IgD-negative memory B cell (primary cell): ENCODE measurements at regions not wholly inside any gene's neighbourhood (a gene's known extent, or its start where the extent isn't known, plus 50 kb on each side); places are given as distances from the start of the nearest gene placed in this dataset.

Source experiments
- H3K27ac Mint-ChIP-seq, 3 donors: one replicate each; pipeline ENCODE4 v1.8.0; 2020 to 2022; ENCODE audit warnings: mild to moderate bottlenecking in 3 of 3, mixed read lengths in 3 of 3, moderate library complexity in 1 of 3
- H3K27me3 Mint-ChIP-seq: one replicate; pipeline ENCODE4 v1.8.0; 2021; ENCODE audit warnings: mixed read lengths
- H3K36me3 Mint-ChIP-seq: one replicate; pipeline ENCODE4 v1.8.0; 2020; ENCODE audit warnings: mild to moderate bottlenecking, mixed read lengths
- H3K4me1 Mint-ChIP-seq, 3 donors: one replicate each; pipeline ENCODE4 v1.8.0; 2020 to 2022; ENCODE audit warnings: mixed read lengths in 3 of 3, mild to moderate bottlenecking in 1 of 3
- H3K4me3 Mint-ChIP-seq, 4 donors: one replicate each; pipeline ENCODE4 v1.8.0; 2020 to 2022; ENCODE audit warnings: mild to moderate bottlenecking in 4 of 4, mixed read lengths in 4 of 4, moderate library complexity in 3 of 4
- H3K9me3 Mint-ChIP-seq, 3 donors: one replicate each; pipeline ENCODE4 v1.8.0; 2020 to 2021; ENCODE audit warnings: mixed read lengths in 3 of 3, mild to moderate bottlenecking in 1 of 3

GRCh38 chr21:33985117-33986050 is 69.8 kb upstream of the ATP5PO start:
- H3K36me3 Mint-ChIP-seq: no peaks in the 10 kb centered on the region
- peaks cover 0 to 3% (median 0%) of the 10 kb centered on the region in 3 donors for H3K4me1 Mint-ChIP-seq
- no peak overlapping the region for H3K4me3 Mint-ChIP-seq
- H3K9me3 Mint-ChIP-seq: no peaks in the 10 kb centered on the region
- no peaks in the 10 kb centered on the region for H3K27me3 Mint-ChIP-seq
- H3K27ac Mint-ChIP-seq: no peak overlapping the region

DNA sequence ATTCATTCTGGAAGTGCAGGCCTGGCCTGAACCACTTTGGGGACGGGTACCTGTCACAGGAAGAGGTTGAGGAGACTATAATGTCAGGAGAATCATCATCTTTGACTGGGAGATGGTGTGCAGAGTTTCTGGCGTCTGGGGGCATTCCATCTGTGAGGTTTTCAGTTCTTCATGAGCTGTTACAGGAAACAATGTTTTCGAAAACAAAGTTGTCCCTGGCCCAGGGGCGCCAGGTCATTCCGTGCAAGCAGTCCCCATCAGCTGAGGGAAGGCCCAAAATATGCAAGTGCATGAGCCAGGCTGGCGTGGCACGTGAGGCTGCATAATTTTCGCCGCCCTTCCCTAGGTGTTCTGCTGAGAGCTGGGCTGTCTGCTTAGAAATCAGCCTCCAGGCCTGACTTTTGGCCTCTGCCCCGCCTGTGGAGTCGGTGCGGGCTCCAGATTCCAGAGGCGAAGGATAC is 68.4 kb upstream of the ATP5PO start:
- Mint-ChIP-seq H3K27me3 (peaks cover under 1% of the 10 kb centered on the region), H3K9me3 (no peaks in the 10 kb centered on the region), H3K4me1 (peaks cover 0 to 3% (median 0%) of the 10 kb centered on the region in 3 donors), H3K4me3 (no peak overlapping the region), H3K27ac (no peak overlapping the region), H3K36me3 (no peaks in the 10 kb centered on the region)

GRCh38 chr21:33981391-33982101 is 65.9 kb upstream of the ATP5PO start:
- H3K4me1 Mint-ChIP-seq: peaks cover 9 to 14% (median 14%) of the 10 kb centered on the region in 3 donors
- no peaks in the 10 kb centered on the region for H3K36me3 Mint-ChIP-seq
- no peaks in the 10 kb centered on the region for H3K9me3 Mint-ChIP-seq
- H3K4me3 Mint-ChIP-seq: no peak overlapping the region
- H3K27me3 Mint-ChIP-seq: peaks cover 1% of the 10 kb centered on the region
- H3K27ac Mint-ChIP-seq: no peak overlapping the region

DNA sequence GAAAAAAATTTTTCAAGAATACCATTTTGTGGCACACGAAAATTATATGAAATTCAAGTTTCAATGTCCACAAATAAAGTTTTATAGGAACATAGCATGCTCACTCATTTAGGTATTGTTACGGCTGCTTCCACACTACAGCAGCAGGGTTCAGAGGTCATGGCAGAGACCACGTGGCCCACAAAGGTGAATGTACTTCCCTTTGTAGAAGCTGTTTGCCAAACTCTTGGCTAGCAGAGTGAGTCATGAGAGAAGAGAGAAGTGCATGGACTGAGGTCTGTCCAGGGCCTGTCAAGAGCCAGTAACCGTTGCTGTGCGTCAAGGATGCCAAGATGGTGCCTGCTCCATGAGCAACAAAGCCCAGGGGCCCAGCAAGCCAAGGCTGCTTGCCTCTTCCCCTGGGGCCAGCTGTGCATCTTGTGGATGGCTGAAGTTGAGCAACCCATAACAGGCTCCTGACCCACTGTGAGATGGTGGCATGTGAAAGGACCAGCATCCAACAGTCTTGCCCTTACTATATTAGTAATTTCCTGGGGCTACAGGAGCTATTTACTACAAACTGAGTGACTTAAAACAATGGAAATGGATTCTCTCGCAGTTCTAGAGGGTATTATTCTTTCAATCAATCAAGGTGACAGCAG is 64.8 kb upstream of the ATP5PO start:
- H3K27ac Mint-ChIP-seq: no peak overlapping the region

DNA sequence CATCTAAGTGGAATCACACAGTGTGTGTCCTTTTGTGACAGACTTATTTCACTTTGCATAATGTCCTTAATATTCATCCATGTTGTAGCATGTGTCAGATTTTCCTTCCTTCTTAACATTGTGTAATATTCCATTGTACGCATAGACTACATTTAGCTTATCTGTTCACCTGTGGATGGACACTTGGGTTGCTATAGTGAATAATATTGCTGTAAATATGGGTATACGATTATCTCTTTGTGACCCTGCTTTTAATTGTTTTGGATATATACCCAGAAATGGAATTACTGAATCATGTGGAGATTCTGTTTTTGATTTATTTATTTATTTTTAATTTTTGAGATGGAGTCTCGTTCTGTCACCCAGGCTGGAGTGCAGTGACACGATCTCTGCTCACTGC is 63.0 kb upstream of the ATP5PO start:
- peak overlapping the region in 1 of 3 donors; percentile 42 for H3K27ac Mint-ChIP-seq
- peak overlapping the region in 1 of 4 donors; percentile 4 for H3K4me3 Mint-ChIP-seq
- H3K4me1 Mint-ChIP-seq: peaks cover 25 to 30% (median 29%) of the 10 kb centered on the region in 3 donors
- H3K27me3 Mint-ChIP-seq: peaks cover 1% of the 10 kb centered on the region
- H3K36me3 Mint-ChIP-seq: peaks cover 2% of the 10 kb centered on the region
- H3K9me3 Mint-ChIP-seq: no peaks in the 10 kb centered on the region

More for the DNA sequence above, 64.8 kb upstream of the ATP5PO start:
- Mint-ChIP-seq H3K27me3 (peaks cover 1% of the 10 kb centered on the region), H3K4me3 (no peak overlapping the region), H3K9me3 (no peaks in the 10 kb centered on the region), H3K36me3 (no peaks in the 10 kb centered on the region), H3K4me1 (peaks cover 20 to 26% (median 25%) of the 10 kb centered on the region in 3 donors)

DNA sequence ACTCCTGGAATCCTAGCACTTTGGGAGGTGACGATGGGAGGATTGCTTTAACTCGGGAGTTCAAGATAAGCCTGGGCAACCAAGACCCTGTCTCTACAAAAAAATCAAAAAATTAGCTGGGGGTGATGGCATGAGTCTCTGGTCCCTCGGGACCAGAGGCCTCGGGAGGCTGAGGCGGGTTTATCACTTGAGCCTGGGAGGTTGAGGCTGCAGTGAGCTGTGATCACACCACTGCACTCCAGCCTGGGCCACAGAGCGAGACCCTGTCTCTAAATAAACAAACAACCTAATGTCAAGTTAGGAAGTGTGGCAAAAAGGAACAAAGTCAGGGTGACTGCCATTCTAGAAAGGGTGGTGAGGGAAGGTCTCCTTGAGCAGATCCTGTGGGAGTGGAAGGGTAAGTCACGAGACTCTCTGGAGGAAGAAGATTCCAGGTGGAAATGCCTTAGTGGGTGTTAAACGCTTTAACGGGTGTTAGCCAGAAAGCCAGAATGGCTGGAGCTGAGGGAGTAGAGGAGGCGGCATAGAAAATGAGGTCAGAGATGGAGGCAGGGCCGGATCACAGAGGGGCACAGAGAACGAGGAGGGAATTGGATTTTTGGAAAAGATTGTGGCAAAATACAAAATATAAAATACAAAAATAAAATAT is 62.2 kb upstream of the ATP5PO start:
- H3K27ac Mint-ChIP-seq: peak overlapping the region in 1 of 3 donors; percentile 96
- no peaks in the 10 kb centered on the region for H3K9me3 Mint-ChIP-seq
- peaks cover 1% of the 10 kb centered on the region for H3K27me3 Mint-ChIP-seq
- H3K36me3 Mint-ChIP-seq: peaks cover 2% of the 10 kb centered on the region
- peak overlapping the region in 1 of 4 donors; percentile 27 for H3K4me3 Mint-ChIP-seq
- H3K4me1 Mint-ChIP-seq: peaks cover 25 to 30% (median 29%) of the 10 kb centered on the region in 3 donors

- Mint-ChIP-seq H3K4me3 (peak overlapping the region in 2 of 4 donors; percentile 84 to 88), H3K4me1 (peaks cover 25 to 30% (median 29%) of the 10 kb centered on the region in 3 donors), H3K27ac (peak overlapping the region in 1 of 3 donors; percentile 96)
Observed at GRCh38 chr21:33977017-33977720, 61.6 kb upstream of the ATP5PO start.

DNA sequence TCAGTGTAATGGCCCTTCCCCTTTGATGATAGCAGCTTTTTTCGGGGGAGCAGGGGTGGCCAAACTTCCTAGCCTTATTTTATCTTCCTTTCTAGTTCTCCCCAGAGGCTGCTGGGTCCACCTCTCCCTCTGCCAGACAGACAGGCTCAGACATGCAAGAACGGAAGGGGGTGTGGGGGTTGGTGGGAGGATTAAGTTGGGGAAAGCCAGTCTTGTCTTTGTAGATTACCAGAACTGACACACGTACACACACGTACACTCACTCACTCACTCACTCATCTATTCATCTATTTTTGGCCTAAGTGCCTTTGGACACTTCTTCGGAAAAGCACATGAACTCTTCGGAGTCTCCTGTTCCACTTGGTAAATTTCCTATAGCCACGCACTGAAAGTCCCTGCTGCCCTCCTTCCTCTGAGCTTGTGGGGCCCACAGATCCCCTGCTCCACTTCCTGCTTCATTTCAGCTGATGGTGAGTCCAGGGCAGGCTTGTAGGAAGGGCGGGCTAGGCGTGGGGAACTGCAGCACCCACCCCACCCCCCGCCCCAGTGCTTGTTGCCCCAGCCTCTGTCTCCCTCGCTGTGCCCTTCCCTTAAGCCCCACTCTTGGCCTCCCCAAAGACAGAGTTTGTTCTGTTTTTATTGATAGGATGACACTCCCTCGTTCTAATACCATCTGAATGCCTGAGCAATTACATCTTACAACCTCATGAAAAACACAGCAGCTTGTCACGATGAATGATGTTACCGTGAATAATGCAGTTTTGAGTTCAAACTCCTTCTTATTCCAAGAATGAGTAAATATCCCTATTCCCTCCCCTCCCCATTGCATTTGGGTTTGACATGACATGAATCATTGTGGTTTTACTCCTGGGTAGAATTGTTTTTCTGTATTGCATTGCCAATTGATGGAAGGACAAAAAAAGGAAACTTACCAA is 60.7 kb upstream of the ATP5PO start:
- Mint-ChIP-seq H3K36me3 (peaks cover 2% of the 10 kb centered on the region), H3K9me3 (no peaks in the 10 kb centered on the region), H3K4me3 (peak overlapping the region; percentile 53 to 88 (median 70)), H3K4me1 (peaks cover 25 to 30% (median 29%) of the 10 kb centered on the region in 3 donors), H3K27me3 (peaks cover 1% of the 10 kb centered on the region), H3K27ac (peak overlapping the region; percentile 76 to 96 (median 91))

More at GRCh38 chr21:33977017-33977720, 61.6 kb upstream of the ATP5PO start:
- Mint-ChIP-seq H3K27me3 (peaks cover 1% of the 10 kb centered on the region), H3K9me3 (no peaks in the 10 kb centered on the region), H3K36me3 (peaks cover 2% of the 10 kb centered on the region)

GRCh38 chr21:33975548-33976081 is 60.0 kb upstream of the ATP5PO start:
- Mint-ChIP-seq H3K36me3 (peaks cover 2% of the 10 kb centered on the region), H3K9me3 (no peaks in the 10 kb centered on the region), H3K4me1 (peaks cover 25 to 30% (median 29%) of the 10 kb centered on the region in 3 donors), H3K4me3 (peak overlapping the region; percentile 53 to 88 (median 70)), H3K27me3 (peaks cover 1% of the 10 kb centered on the region), H3K27ac (peak overlapping the region; percentile 76 to 96 (median 91))

DNA sequence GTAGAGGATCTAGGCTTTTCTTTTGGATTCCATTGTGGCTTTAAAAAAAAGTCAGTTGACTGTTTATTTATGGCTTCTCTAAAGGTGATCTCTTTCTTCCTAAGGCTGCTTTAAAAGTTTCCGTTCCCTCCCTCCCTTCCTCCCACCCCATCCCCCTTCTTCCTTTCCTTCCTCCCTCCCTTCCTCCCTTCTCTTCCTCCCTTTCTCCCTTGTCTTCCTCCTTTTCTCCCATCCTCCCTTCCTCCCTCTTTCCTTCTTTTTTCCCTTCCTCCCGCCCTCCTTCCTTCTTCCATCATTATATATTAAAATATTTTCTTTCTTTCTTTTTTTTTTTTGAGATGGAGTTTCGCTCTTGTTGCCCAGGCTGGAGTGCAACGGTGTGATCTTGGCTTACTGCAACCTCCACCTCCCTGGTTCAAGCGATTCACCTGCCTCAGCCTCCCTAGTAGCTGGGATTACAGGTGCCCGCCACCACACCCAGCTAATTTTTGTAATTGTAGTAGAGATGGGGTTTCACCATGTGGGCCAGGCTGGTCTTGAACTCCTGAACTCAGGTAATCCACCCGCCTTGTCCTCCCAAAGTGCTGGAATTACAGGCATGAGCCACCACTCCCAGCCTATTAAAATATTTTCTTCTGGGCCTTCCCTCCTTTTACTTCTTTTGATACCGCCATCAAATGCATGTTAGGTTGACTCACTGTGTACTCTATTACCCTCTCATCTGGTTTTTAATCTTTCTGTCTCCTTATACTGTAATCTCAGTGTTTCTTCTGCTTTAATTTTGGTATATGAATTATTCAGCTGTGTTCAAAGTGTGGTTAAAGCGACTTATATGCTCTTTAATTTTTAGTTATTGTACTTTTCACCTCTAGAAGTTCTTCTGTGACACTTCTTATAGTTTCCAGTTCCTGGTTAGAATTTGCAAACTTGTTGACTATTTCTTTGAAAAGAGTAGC is 59.2 kb upstream of the ATP5PO start:
- peaks cover 2% of the 10 kb centered on the region for H3K36me3 Mint-ChIP-seq
- H3K27me3 Mint-ChIP-seq: peaks cover 1% of the 10 kb centered on the region
- peak overlapping the region in 1 of 4 donors; percentile 84 for H3K4me3 Mint-ChIP-seq
- no peaks in the 10 kb centered on the region for H3K9me3 Mint-ChIP-seq
- peaks cover 25 to 30% (median 29%) of the 10 kb centered on the region in 3 donors for H3K4me1 Mint-ChIP-seq
- peak overlapping the region; percentile 76 to 96 (median 91) for H3K27ac Mint-ChIP-seq

DNA sequence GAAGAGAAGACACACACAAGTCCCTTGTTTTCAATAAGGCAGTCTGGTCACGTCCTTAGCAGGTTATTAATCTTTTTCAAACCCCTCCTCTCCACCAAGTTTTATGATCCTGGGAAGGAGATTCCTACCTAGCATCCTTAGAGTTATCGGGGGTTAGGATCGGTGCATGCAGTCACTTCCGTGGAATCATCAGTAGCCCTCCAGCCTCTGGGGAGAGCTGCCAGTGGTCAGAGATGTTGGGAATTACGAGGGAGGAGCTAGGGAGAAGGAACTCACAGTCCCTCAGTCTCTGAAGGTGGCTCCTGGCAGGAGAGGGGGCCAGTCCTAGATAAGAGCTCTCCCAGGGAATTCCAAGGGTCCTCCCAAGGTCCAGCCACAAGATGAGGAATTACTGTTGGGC is 57.7 kb upstream of the ATP5PO start:
- Mint-ChIP-seq H3K36me3 (peaks cover 3% of the 10 kb centered on the region), H3K4me1 (peaks cover 21 to 32% (median 30%) of the 10 kb centered on the region in 3 donors), H3K27me3 (no peaks in the 10 kb centered on the region), H3K4me3 (no peak overlapping the region), H3K9me3 (no peaks in the 10 kb centered on the region), H3K27ac (no peak overlapping the region)

GRCh38 chr21:33972539-33972938 is 56.9 kb upstream of the ATP5PO start:
- Mint-ChIP-seq H3K9me3 (peaks cover 0 to 2% (median 0%) of the 10 kb centered on the region in 3 donors), H3K27ac (no peak overlapping the region), H3K27me3 (no peaks in the 10 kb centered on the region), H3K4me3 (no peak overlapping the region), H3K36me3 (peaks cover 4% of the 10 kb centered on the region), H3K4me1 (peaks cover 21 to 28% (median 28%) of the 10 kb centered on the region in 3 donors)
